Ishikawa (cell line): ENCODE measurements at regions not wholly inside any gene's neighbourhood (a gene's known extent, or its start where the extent isn't known, plus 50 kb on each side); places are given as distances from the start of the nearest gene placed in this dataset.

ENCODE experiments used
- CEBPB ChIP-seq: IDR thresholded peaks from 2 replicates; pipeline ENCODE4 v1.6.1; 2012
- CREB1 ChIP-seq: IDR thresholded peaks from 2 replicates; pipeline ENCODE4 v1.6.1; 2012; ENCODE audit warnings: low read depth
- EGR1 ChIP-seq: IDR thresholded peaks from 2 replicates; pipeline ENCODE4 v1.6.1; 2012
- EP300 ChIP-seq: IDR thresholded peaks from 2 replicates; pipeline ENCODE4 v1.6.1; 2012; ENCODE audit warnings: borderline replicate concordance
- FOXM1 ChIP-seq: IDR thresholded peaks from 2 replicates; pipeline ENCODE4 v1.6.1; 2012; ENCODE audit warnings: low read depth, borderline replicate concordance
- NFIC ChIP-seq: IDR thresholded peaks from 2 replicates; pipeline ENCODE4 v1.6.1; 2012
- RAD21 ChIP-seq: IDR thresholded peaks from 2 replicates; pipeline ENCODE4 v1.6.1; 2012; ENCODE audit warnings: low read depth
- TAF1 ChIP-seq: IDR thresholded peaks from 2 replicates; pipeline ENCODE4 v1.6.1; 2012; ENCODE audit warnings: low read depth, mild to moderate bottlenecking
- TCF12 ChIP-seq: IDR thresholded peaks from 2 replicates; pipeline ENCODE4 v1.6.1; 2012; ENCODE audit warnings: low read depth
- TEAD4 ChIP-seq: IDR thresholded peaks from 2 replicates; pipeline ENCODE4 v1.6.1; 2012
- YY1 ChIP-seq: IDR thresholded peaks from 2 replicates; pipeline ENCODE4 v1.6.1; 2012; ENCODE audit warnings: low read depth
- ZBTB7A ChIP-seq: IDR thresholded peaks from 2 replicates; pipeline ENCODE4 v1.6.1; 2012; ENCODE audit warnings: low read depth
- TF ChIP-seq, protein P1 (sequence below): IDR thresholded peaks from 2 replicates; pipeline ENCODE4 v1.6.1; 2012
- TF ChIP-seq, protein P2 (sequence below): IDR thresholded peaks from 2 replicates; pipeline ENCODE4 v1.6.1; 2012; ENCODE audit warnings: low read depth, mild to moderate bottlenecking
- TF ChIP-seq, protein P3 (sequence below): IDR thresholded peaks from 2 replicates; pipeline ENCODE4 v1.6.1; 2012

DNA sequence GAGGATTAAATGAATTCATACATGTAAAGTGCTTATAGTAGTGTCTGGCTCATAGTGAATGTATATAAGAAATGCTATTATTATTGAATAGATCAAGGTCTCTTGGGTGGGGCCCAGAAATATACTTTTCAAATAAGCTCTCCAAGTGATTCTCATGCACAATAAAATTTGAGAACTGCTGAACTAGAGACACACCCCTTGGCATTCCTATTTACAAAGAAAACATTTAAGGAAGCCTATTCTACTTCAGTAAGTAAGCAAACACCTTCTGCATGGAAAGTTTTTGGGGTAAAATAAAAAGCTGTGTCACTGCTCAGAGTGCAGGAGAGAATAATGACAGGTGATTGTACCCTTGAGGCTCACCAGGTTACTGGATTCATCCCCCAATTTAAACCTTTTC lies 75.2 kb downstream of the EOMES start:
- TF ChIP-seq, protein P1, sequence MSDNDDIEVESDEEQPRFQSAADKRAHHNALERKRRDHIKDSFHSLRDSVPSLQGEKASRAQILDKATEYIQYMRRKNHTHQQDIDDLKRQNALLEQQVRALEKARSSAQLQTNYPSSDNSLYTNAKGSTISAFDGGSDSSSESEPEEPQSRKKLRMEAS = no peak
- TF ChIP-seq ZBTB7A (no peak), CEBPB (no peak), TAF1 (no peak), FOXM1 (no peak), RAD21 (no peak), TCF12 (no peak), CREB1 (no peak), YY1 (no peak)
- TF ChIP-seq, protein P2, sequence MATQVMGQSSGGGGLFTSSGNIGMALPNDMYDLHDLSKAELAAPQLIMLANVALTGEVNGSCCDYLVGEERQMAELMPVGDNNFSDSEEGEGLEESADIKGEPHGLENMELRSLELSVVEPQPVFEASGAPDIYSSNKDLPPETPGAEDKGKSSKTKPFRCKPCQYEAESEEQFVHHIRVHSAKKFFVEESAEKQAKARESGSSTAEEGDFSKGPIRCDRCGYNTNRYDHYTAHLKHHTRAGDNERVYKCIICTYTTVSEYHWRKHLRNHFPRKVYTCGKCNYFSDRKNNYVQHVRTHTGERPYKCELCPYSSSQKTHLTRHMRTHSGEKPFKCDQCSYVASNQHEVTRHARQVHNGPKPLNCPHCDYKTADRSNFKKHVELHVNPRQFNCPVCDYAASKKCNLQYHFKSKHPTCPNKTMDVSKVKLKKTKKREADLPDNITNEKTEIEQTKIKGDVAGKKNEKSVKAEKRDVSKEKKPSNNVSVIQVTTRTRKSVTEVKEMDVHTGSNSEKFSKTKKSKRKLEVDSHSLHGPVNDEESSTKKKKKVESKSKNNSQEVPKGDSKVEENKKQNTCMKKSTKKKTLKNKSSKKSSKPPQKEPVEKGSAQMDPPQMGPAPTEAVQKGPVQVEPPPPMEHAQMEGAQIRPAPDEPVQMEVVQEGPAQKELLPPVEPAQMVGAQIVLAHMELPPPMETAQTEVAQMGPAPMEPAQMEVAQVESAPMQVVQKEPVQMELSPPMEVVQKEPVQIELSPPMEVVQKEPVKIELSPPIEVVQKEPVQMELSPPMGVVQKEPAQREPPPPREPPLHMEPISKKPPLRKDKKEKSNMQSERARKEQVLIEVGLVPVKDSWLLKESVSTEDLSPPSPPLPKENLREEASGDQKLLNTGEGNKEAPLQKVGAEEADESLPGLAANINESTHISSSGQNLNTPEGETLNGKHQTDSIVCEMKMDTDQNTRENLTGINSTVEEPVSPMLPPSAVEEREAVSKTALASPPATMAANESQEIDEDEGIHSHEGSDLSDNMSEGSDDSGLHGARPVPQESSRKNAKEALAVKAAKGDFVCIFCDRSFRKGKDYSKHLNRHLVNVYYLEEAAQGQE = no peak

DNA sequence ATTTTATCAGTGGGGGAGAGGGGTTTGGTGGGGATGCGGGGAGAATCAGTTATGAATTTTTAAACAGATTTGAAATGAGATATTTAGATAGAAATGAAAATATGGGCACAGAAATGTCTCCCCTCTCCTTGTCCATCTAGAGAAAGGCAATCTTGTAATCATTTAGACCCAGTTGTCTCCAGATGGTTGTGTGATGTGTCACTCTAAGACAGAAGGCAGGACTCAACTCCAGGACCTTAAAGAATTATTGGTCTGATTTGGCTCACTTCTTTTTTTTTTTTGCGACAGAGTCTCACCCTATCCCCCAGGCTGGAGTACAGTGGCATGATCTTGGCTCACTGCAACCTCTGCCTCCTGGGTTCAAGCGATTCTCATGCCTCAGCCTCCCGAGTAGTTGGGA lies 77.2 kb downstream of the EOMES start:
- TF ChIP-seq, protein P3, sequence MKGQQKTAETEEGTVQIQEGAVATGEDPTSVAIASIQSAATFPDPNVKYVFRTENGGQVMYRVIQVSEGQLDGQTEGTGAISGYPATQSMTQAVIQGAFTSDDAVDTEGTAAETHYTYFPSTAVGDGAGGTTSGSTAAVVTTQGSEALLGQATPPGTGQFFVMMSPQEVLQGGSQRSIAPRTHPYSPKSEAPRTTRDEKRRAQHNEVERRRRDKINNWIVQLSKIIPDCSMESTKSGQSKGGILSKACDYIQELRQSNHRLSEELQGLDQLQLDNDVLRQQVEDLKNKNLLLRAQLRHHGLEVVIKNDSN = no peak
- TF ChIP-seq RAD21 (no peak), EP300 (no peak), YY1 (no peak), TCF12 (no peak), TEAD4 (no peak), CEBPB (no peak), ZBTB7A (no peak), NFIC (no peak), TAF1 (no peak), EGR1 (no peak)
- TF ChIP-seq, protein P2 = no peak

DNA sequence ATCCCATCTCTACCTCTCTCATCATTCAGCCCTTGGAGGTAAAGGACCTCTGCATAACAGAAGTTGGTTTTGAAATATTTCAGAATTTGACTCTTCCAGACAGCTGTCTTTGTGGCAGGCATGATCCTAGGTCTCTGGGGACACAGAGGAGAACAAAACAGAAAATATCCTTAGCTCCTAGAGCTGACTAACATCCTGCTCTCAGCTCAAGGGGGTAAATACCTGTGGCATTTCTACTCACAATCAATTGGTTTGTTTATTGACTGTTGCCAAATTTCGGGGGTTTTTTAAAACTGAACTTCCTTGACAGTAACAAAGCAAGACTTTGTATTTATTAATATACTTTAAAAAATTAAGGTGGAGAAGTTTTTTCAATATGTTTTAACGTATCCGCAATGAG lies 78.8 kb downstream of the EOMES start:
- TF ChIP-seq NFIC (no peak), EGR1 (no peak), EP300 (no peak), FOXM1 (no peak)
- TF ChIP-seq, protein P2 = no peak
- TF ChIP-seq, protein P1 = no peak
- TF ChIP-seq, protein P3 = no peak

DNA sequence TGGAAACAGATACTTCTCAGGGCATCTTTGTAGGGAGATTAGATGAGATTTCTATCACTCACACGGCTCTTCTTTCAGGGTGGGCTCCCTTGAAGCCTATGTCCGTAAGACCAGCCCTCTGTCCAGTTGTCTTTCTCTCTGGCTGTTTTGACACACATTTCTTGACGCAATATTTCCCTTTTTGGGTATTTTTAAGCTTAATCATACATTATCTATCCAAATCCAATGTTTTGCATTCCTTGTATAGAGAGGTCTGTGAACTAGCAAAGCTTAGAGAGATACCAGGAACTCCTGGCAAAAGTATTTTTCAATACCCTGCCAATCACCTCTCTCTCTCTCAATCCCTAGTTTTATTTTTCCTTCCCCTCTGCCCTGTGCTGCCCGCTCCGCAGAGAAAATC lies 79.3 kb downstream of the EOMES start:
- no peak for TF ChIP-seq YY1

DNA sequence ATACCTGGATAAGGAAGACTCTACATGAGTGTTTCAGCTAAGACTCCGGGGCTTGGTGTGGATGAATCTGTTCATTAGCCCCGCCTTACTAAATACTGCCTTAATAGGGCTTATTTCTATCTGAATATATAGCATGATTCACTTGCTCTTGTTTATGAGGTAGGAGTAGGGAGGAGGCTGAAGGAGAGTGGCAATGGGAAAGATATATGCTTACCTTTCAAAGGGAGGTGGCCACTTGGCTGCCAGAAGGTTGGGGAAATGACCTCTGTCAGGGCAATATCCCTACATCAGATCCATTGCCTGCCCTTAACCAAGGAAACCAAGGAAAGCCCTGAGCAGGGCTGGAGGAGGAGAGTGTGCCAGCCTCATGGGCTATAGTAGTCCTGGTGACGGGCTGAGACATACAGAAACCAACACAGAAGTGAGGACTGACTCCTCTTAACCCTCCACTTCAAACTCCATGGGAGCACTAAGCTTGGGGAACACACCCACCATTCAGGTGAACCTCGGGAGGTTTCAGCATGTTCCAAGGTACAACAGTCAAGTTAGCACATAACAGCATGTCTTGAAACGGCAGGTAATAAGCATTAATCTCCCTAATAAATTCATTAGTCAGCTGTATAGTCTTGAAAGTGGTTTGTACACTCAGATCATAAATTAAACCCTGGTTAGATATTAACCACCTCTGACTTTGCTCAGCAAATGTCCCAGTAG lies 80.1 kb downstream of the EOMES start:
- TF ChIP-seq, protein P1 = no peak
- TF ChIP-seq RAD21 = no peak
- TF ChIP-seq NFIC = no peak
- TF ChIP-seq, protein P2 = no peak
- TF ChIP-seq TCF12 = no peak
- TF ChIP-seq EP300 = no peak
- TF ChIP-seq, protein P3 = no peak
- no peak for TF ChIP-seq FOXM1
- no peak for TF ChIP-seq EGR1
- no peak for TF ChIP-seq TAF1
- TF ChIP-seq CREB1 = no peak
- TF ChIP-seq ZBTB7A = no peak
- TF ChIP-seq YY1 = no peak
